HEK293T (cell line): ENCODE measurements at regions not wholly inside any gene's neighbourhood (a gene's known extent, or its start where the extent isn't known, plus 50 kb on each side); places are given as distances from the start of the nearest gene placed in this dataset.

Experiments
- CTCF ChIA-PET: fragments of 350-600 bp; formaldehyde crosslinking; extraction: SDS; loops from one replicate; lab custom pipeline; 2021; ENCODE audit warnings: antibody characterized with exemption, inconsistent platforms; lab: Yijun Ruan, JAX
- POLR2A ChIA-PET: fragments of 350-600 bp; formaldehyde crosslinking; extraction: SDS; loops from one replicate; lab custom pipeline; 2020; ENCODE audit warnings: antibody characterized with exemption, inconsistent platforms; lab: Yijun Ruan, JAX
- DNase-seq: peaks from one replicate; pipeline ENCODE4 v3.0.0; 2012; ENCODE audit warnings: mixed read lengths; ENCODE audit errors: extremely low spot score
- ARNT ChIP-seq: fragments of 450-650 bp; IDR thresholded peaks from 2 replicates; pipeline ENCODE4 v1.6.1; 2017; ENCODE audit warnings: mild to moderate bottlenecking
- BHLHE40 ChIP-seq: fragments of 450-650 bp; IDR thresholded peaks from 2 replicates; pipeline ENCODE4 v1.6.1; 2016; ENCODE audit warnings: mild to moderate bottlenecking, moderate library complexity, borderline replicate concordance
- CTBP1 ChIP-seq: fragments of 450-650 bp; IDR thresholded peaks from 2 replicates; pipeline ENCODE4 v1.6.1; 2016; ENCODE audit warnings: borderline replicate concordance
- ELF4 ChIP-seq: fragments of 450-650 bp; IDR thresholded peaks from 2 replicates; pipeline ENCODE4 v1.6.1; 2017; ENCODE audit warnings: antibody characterized with exemption
- FOXA1 ChIP-seq: fragments of 450-650 bp; IDR thresholded peaks from 2 replicates; pipeline ENCODE4 v1.6.1; 2016; ENCODE audit warnings: mild to moderate bottlenecking
- FOXK2 ChIP-seq: fragments of 450-650 bp; IDR thresholded peaks from 2 replicates; pipeline ENCODE4 v1.6.1; 2016; ENCODE audit warnings: mild to moderate bottlenecking
- FOXM1 ChIP-seq: fragments of 450-650 bp; IDR thresholded peaks from 2 replicates; pipeline ENCODE4 v1.6.1; 2017; ENCODE audit warnings: mild to moderate bottlenecking, borderline replicate concordance
- HDGF ChIP-seq: fragments of 450-650 bp; IDR thresholded peaks from 2 replicates; pipeline ENCODE4 v1.6.1; 2017; ENCODE audit warnings: antibody characterized with exemption, borderline replicate concordance
- L3MBTL2 ChIP-seq: fragments of 450-650 bp; conservative IDR thresholded peaks from 2 replicates; pipeline ENCODE4 v1.6.1; 2016; ENCODE audit warnings: mild to moderate bottlenecking
- LEF1 ChIP-seq: fragments of 450-650 bp; IDR thresholded peaks from 2 replicates; pipeline ENCODE4 v1.6.1; 2017; ENCODE audit warnings: mild to moderate bottlenecking, borderline replicate concordance
- NFRKB ChIP-seq: fragments of 450-650 bp; IDR thresholded peaks from 2 replicates; pipeline ENCODE4 v1.6.1; 2016; ENCODE audit warnings: mild to moderate bottlenecking, moderate library complexity
- PKNOX1 ChIP-seq: fragments of 450-650 bp; IDR thresholded peaks from 2 replicates; pipeline ENCODE4 v1.6.1; 2016
- SP1 ChIP-seq: fragments of 450-650 bp; IDR thresholded peaks from 2 replicates; pipeline ENCODE4 v1.6.1; 2017
- SUZ12 ChIP-seq: fragments of 450-650 bp; IDR thresholded peaks from 2 replicates; pipeline ENCODE4 v1.6.1; 2016; ENCODE audit warnings: mild to moderate bottlenecking
- TARDBP ChIP-seq: fragments of 450-650 bp; IDR thresholded peaks from 2 replicates; pipeline ENCODE4 v1.6.1; 2016
- ZNF384 ChIP-seq: fragments of 450-650 bp; IDR thresholded peaks from 2 replicates; pipeline ENCODE4 v1.6.1; 2016

GRCh38 chr2:56801214-56801613 lies 617.4 kb downstream of the CCDC85A start:
- CTCF ChIA-PET = no interaction called here
- POLR2A ChIA-PET = no interaction called here
- DNase-seq = no peak
- TF ChIP-seq HDGF (no peak), NFRKB (no peak), FOXM1 (no peak), SUZ12 (no peak), TARDBP (no peak), CTBP1 (no peak), PKNOX1 (no peak), ELF4 (no peak), FOXA1 (no peak), L3MBTL2 (no peak), ZNF384 (no peak), ARNT (no peak), BHLHE40 (no peak), LEF1 (no peak), SP1 (no peak), FOXK2 (no peak)

- no peak for TF ChIP-seq PKNOX1
- TF ChIP-seq CTBP1 = no peak
- no peak for TF ChIP-seq L3MBTL2
- no peak for TF ChIP-seq ZNF384
- no peak for TF ChIP-seq SUZ12
- no peak for TF ChIP-seq FOXK2
- CTCF ChIA-PET = no interaction called here
These were observed 618.0 kb downstream of the CCDC85A start for GRCh38 chr2:56801770-56802169.

GRCh38 chr2:56803596-56803995 lies 619.8 kb downstream of the CCDC85A start:
- CTCF ChIA-PET = no interaction called here
- no peak for DNase-seq
- POLR2A ChIA-PET = no interaction called here
- TF ChIP-seq L3MBTL2 = no peak
- no peak for TF ChIP-seq HDGF
- no peak for TF ChIP-seq ARNT
- no peak for TF ChIP-seq ZNF384
- TF ChIP-seq FOXM1 = no peak
- TF ChIP-seq FOXA1 = no peak
- no peak for TF ChIP-seq BHLHE40
- no peak for TF ChIP-seq LEF1
- no peak for TF ChIP-seq SP1
- no peak for TF ChIP-seq FOXK2
- TF ChIP-seq SUZ12 = no peak
- no peak for TF ChIP-seq PKNOX1
- no peak for TF ChIP-seq NFRKB
- TF ChIP-seq CTBP1 = no peak

More at GRCh38 chr2:56801770-56802169, 618.0 kb downstream of the CCDC85A start:
- no peak for DNase-seq
- POLR2A ChIA-PET = no interaction called here

- CTCF ChIA-PET = no interaction called here
- TF ChIP-seq FOXA1 = no peak
- no peak for TF ChIP-seq FOXM1
- TF ChIP-seq ELF4 = no peak
- TF ChIP-seq CTBP1 = no peak
- TF ChIP-seq ARNT = no peak
- no peak for TF ChIP-seq L3MBTL2
- no peak for TF ChIP-seq SP1
- no peak for DNase-seq
- POLR2A ChIA-PET = no interaction called here
These were observed 623.1 kb downstream of the CCDC85A start for GRCh38 chr2:56806924-56807323.

- no peak for TF ChIP-seq FOXK2
- TF ChIP-seq FOXA1 = no peak
- no peak for TF ChIP-seq ELF4
- no peak for TF ChIP-seq HDGF
- TF ChIP-seq CTBP1 = no peak
- TF ChIP-seq SUZ12 = no peak
- no peak for TF ChIP-seq TARDBP
These were observed 624.1 kb downstream of the CCDC85A start for GRCh38 chr2:56807861-56808260.

GRCh38 chr2:56811401-56811800 lies 627.6 kb downstream of the CCDC85A start:
- POLR2A ChIA-PET = no interaction called here
- TF ChIP-seq TARDBP = no peak
- no peak for TF ChIP-seq L3MBTL2
- TF ChIP-seq BHLHE40 = no peak
- no peak for TF ChIP-seq PKNOX1
- TF ChIP-seq FOXM1 = no peak
- no peak for TF ChIP-seq ARNT
- TF ChIP-seq ZNF384 = no peak
- TF ChIP-seq SUZ12 = no peak
- no peak for TF ChIP-seq FOXA1
- no peak for TF ChIP-seq ELF4
- no peak for TF ChIP-seq SP1
- no peak for TF ChIP-seq LEF1
- no peak for TF ChIP-seq FOXK2
- no peak for TF ChIP-seq NFRKB
- TF ChIP-seq HDGF = no peak
- no peak for TF ChIP-seq CTBP1
- CTCF ChIA-PET = no interaction called here
- DNase-seq = no peak

More at GRCh38 chr2:56807861-56808260, 624.1 kb downstream of the CCDC85A start:
- CTCF ChIA-PET = no interaction called here
- POLR2A ChIA-PET = no interaction called here
- DNase-seq = no peak
